Type B pancreatic cell (in vitro differentiated cells): ENCODE measurements at regions not wholly inside any gene's neighbourhood (a gene's known extent, or its start where the extent isn't known, plus 50 kb on each side); places are given as distances from the start of the nearest gene placed in this dataset.
"Not testable (repeated sequence)": the region's sequence is repeated elsewhere in the genome, so short reads cannot be mapped to it uniquely, and the experiment has no call there.

Experiments used
- DNase-seq: peaks from one replicate; pipeline ENCODE4 v3.0.0; 2021; ENCODE audit warnings: mixed read lengths; ENCODE audit not compliant: unreplicated experiment; ENCODE audit errors: extremely low spot score
- H3K27ac Mint-ChIP-seq: 2 replicates; pipeline ENCODE4 v1.8.0; 2021; ENCODE audit warnings: mild to moderate bottlenecking, mixed read lengths
- H3K27me3 Mint-ChIP-seq: 2 replicates; pipeline ENCODE4 v1.8.0; 2021; ENCODE audit warnings: mixed read lengths
- H3K36me3 Mint-ChIP-seq: 2 replicates; pipeline ENCODE4 v1.8.0; 2021; ENCODE audit warnings: mixed read lengths
- H3K4me1 Mint-ChIP-seq: one replicate; pipeline ENCODE4 v1.8.0; 2021; ENCODE audit warnings: mixed read lengths; ENCODE audit not compliant: unreplicated experiment
- H3K4me3 Mint-ChIP-seq: 2 replicates; pipeline ENCODE4 v1.8.0; 2021; ENCODE audit warnings: mild to moderate bottlenecking, mixed read lengths
- H3K9me3 Mint-ChIP-seq: 2 replicates; pipeline ENCODE4 v1.8.0; 2021; ENCODE audit warnings: mixed read lengths
- TF ChIP-seq, protein P1 (sequence below): fragments of 200-600 bp; sonication (generic); conservative IDR thresholded peaks from 2 replicates; pipeline ENCODE4 v1.5.0; 2021; ENCODE audit warnings: antibody characterized with exemption, mild to moderate bottlenecking

DNA sequence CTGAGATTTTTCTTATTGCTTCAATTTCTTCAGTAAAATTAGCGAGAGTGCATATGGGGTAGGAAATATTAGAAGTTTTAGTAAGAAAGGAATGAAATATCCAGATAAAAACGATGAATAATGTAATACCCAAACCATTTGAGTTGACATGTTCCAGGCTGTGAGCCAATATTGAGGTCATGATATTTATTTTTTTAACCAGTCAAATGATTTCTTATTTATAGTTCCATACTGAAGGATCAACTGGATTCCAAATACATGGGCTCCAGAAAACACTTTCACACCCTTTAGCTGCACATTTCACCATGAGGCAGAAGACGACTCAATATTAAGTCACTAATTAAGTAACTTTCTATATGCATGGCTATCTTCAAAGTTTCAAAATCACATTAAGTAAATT is 312.5 kb downstream of the PPP1R3A start:
- TF ChIP-seq, protein P1, sequence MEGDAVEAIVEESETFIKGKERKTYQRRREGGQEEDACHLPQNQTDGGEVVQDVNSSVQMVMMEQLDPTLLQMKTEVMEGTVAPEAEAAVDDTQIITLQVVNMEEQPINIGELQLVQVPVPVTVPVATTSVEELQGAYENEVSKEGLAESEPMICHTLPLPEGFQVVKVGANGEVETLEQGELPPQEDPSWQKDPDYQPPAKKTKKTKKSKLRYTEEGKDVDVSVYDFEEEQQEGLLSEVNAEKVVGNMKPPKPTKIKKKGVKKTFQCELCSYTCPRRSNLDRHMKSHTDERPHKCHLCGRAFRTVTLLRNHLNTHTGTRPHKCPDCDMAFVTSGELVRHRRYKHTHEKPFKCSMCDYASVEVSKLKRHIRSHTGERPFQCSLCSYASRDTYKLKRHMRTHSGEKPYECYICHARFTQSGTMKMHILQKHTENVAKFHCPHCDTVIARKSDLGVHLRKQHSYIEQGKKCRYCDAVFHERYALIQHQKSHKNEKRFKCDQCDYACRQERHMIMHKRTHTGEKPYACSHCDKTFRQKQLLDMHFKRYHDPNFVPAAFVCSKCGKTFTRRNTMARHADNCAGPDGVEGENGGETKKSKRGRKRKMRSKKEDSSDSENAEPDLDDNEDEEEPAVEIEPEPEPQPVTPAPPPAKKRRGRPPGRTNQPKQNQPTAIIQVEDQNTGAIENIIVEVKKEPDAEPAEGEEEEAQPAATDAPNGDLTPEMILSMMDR = no peak
- Mint-ChIP-seq H3K9me3 (no peaks in the 10 kb centered on the region), H3K27ac (no peak overlapping the region), H3K27me3 (no peaks in the 10 kb centered on the region), H3K4me1 (no peaks in the 10 kb centered on the region), H3K4me3 (no peak overlapping the region), H3K36me3 (no peaks in the 10 kb centered on the region)
- DNase-seq = no peak

DNA sequence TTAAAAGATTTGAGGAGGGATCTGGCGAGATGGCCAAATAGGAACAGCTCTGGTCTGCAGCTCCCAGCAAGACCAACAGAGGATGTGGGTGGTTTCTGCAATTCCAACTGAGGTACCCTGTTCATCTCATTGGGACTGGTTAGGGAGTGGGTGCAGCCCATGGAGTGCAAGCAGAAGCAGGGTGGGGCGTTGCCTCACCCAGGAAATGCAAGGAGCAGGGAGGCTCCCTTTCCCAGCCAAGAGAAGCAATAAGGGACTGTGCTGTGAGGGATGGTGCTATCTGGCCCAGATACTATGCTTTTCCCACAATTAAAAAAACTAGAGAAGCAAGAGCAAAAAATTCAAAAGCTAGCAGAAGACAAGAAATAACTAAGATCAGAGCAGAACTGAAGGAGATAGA is 318.4 kb downstream of the PPP1R3A start:
- H3K36me3 Mint-ChIP-seq, DNase-seq, H3K27me3 Mint-ChIP-seq, H3K9me3 Mint-ChIP-seq, H3K27ac Mint-ChIP-seq, H3K4me3 Mint-ChIP-seq, H3K4me1 Mint-ChIP-seq: not testable (repeated sequence)

DNA sequence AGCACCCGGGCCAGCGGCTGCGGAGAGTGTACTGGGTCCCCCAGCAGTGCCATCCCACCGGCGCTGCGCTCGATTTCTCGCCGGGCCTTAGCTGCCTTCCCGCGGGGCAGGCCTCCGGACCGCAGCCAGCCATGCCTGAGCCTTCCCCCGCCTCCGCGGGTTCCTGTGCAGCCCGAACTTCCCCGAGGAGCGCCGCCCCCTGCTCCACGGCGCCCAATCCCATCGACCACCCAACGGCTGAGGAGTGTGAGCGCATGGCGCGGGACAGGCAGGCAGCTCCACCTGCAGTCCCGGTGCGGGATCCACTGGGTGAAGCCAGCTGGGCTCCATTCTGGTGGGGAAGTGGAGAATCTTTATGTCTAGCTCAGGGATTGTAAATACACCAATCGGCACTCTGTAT is 325.4 kb downstream of the PPP1R3A start:
- H3K27ac Mint-ChIP-seq = not testable (repeated sequence)

DNA sequence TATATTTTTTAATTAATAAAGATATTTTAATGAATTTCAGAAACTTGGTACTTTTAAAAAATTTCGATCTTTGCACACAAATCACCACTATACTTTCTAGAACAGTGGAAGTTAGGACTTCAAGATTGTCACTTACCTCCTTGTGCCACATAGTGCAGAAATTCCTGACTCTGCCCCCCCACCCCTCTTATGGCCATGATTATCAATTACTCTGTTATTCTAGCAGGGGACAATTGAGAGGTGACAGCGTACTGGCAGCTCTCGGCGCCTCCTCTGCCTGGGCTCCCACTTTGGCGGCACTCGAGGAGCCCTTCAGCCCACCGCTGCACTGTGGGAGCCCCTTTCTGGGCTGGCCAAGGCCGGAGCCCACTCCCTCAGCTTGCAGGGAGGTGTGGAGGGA is 325.9 kb downstream of the PPP1R3A start:
- not testable (repeated sequence) for H3K4me3 Mint-ChIP-seq, H3K27ac Mint-ChIP-seq, H3K27me3 Mint-ChIP-seq, DNase-seq, H3K4me1 Mint-ChIP-seq, H3K36me3 Mint-ChIP-seq, H3K9me3 Mint-ChIP-seq

More for the DNA sequence above, 325.4 kb downstream of the PPP1R3A start:
- DNase-seq, H3K9me3 Mint-ChIP-seq, H3K36me3 Mint-ChIP-seq, H3K27me3 Mint-ChIP-seq, H3K4me3 Mint-ChIP-seq, H3K4me1 Mint-ChIP-seq: not testable (repeated sequence)

DNA sequence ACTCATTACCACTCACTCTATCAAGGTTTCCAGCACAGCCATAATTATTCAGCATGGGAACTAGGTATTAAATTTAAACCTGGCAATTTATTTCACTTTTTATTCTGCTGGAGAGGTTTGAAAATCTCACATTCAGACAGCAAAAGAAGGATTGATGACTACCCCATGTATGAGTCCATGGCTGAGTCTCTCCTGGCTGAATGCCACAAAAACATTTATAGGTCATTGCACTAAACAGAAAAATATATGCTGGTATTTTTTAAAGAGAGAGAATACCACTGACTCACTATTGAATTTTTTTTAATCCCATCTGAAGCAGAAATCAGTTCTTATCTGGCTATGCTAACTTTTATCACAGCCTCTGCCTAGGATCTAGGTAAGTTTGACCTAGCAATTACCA is 336.3 kb downstream of the PPP1R3A start:
- H3K4me3 Mint-ChIP-seq = no peak overlapping the region
- no peaks in the 10 kb centered on the region for H3K27me3 Mint-ChIP-seq
- H3K9me3 Mint-ChIP-seq = no peaks in the 10 kb centered on the region
- TF ChIP-seq, protein P1 = no peak
- H3K27ac Mint-ChIP-seq = no peak overlapping the region
- no peak for DNase-seq
- no peaks in the 10 kb centered on the region for H3K36me3 Mint-ChIP-seq
- H3K4me1 Mint-ChIP-seq = no peaks in the 10 kb centered on the region

DNA sequence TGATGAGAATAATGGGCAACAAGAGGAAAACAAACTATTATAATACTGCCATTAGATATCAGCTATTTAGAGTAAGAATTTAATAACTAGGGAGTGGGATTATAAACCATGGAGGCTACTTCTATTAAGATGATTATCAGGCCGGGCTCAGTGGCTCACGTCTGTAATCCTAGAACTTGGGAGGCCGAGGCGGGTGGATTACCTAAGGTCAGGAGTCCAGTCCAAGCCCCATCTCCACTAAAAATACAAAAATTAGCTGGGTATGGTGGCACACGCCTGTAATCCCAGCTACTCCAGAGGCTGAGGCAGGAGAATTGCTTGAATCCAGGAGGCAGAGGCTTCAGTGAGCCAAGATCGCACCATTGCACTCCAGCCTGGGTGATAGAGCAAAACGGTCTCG is 355.6 kb downstream of the PPP1R3A start:
- not testable (repeated sequence) for DNase-seq, H3K27me3 Mint-ChIP-seq, H3K9me3 Mint-ChIP-seq, H3K27ac Mint-ChIP-seq, H3K36me3 Mint-ChIP-seq, H3K4me1 Mint-ChIP-seq, H3K4me3 Mint-ChIP-seq

DNA sequence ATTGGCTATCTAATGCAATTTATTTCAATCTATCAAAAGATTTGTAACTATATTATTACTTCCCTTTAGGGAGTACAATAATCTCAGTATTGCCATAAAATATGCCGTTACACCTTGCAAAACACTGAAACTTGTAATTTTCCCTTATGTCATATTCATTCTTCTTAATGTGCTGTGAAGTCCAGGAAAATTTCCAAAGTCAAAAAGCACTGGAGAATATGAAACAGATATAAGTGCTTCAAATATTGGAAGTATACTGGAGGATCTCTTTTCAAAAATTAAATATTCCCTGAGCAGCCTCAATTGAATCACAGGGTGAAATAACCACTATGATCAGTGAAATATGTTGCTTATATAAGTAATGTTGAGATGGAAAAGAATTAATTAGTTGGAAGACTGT is 356.0 kb downstream of the PPP1R3A start:
- no peaks in the 10 kb centered on the region for H3K27me3 Mint-ChIP-seq

DNA sequence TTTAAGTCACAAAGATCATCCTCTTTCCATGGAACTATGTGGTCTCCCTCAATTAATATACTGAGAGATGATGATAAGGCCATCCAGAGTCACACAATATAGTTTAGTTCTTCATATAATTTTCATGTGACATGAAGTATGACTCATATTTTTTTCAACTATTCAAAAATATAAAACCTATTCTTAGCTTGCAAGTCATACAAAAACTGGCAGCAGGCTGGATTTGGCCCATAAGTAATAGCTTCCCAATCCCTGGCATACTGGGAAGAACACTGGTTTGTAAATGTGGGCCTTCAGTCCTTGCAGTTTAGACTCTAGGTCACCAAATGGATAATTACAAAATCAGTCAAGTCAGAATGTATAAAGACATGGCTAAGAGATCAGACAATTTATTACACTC is 356.6 kb downstream of the PPP1R3A start:
- TF ChIP-seq, protein P1 = no peak
- no peak overlapping the region for H3K4me3 Mint-ChIP-seq
- H3K36me3 Mint-ChIP-seq = no peaks in the 10 kb centered on the region
- H3K27ac Mint-ChIP-seq = no peak overlapping the region
- H3K27me3 Mint-ChIP-seq = no peaks in the 10 kb centered on the region
- H3K4me1 Mint-ChIP-seq = no peaks in the 10 kb centered on the region
- H3K9me3 Mint-ChIP-seq = no peaks in the 10 kb centered on the region
- no peak for DNase-seq

More for the DNA sequence above, 356.0 kb downstream of the PPP1R3A start:
- Mint-ChIP-seq H3K4me3 (no peak overlapping the region), H3K4me1 (no peaks in the 10 kb centered on the region), H3K27ac (no peak overlapping the region), H3K36me3 (no peaks in the 10 kb centered on the region), H3K9me3 (no peaks in the 10 kb centered on the region)
- DNase-seq = no peak
- TF ChIP-seq, protein P1 = no peak
